Mammary epithelial cell (primary cell): ENCODE measurements at regions not wholly inside any gene's neighbourhood (a gene's known extent, or its start where the extent isn't known, plus 50 kb on each side); places are given as distances from the start of the nearest gene placed in this dataset.

ENCODE experiments used
- CTCF ChIP-seq, 2 donors: IDR thresholded peaks in 1 of 2; conservative IDR thresholded peaks in 1 of 2; 2 replicates each; pipeline ENCODE4 v1.5.1; 2011 to 2012; ENCODE audit warnings: inconsistent platforms in 2 of 2, low read length in 2 of 2, mild to moderate bottlenecking in 2 of 2, control low read depth in 1 of 2, low read depth in 1 of 2; ENCODE audit not compliant: insufficient read depth in 1 of 2; ENCODE audit errors: extremely low read depth in 1 of 2
- EZH2 ChIP-seq: IDR thresholded peaks from 2 replicates; pipeline ENCODE4 v1.6.1; 2012; ENCODE audit warnings: low read length, inconsistent platforms, borderline replicate concordance

GRCh38 chr2:208671284-208671683 is 264.7 kb downstream of the PTH2R start:
- TF ChIP-seq CTCF (conservative IDR thresholded peaks at IDR 0.05 in 1 of 2, IDR thresholded peaks at IDR 0.05 in 1 of 2; ENCODE audit: extremely low read depth in 1 of 2, insufficient read depth in 1 of 2, low read depth in 1 of 2, low read length in 2 of 2): no peak
- TF ChIP-seq EZH2: no peak
